ENCODE measurements at regions not wholly inside any gene's neighbourhood (a gene's known extent, or its start where the extent isn't known, plus 50 kb on each side); places are given as distances from the start of the nearest gene placed in this dataset.
"Not testable (repeated sequence)": the region's sequence is repeated elsewhere in the genome, so short reads cannot be mapped to it uniquely, and the experiment has no call there.

GRCh38 chr7:131808736-131809135 is 252.3 kb upstream of the PODXL start:
- Histone ChIP-seq H3K4me3 (ENCODE audit: low read length) (no peak overlapping the region), H3K79me2 (ENCODE audit: low read length) (no peaks in the 10 kb centered on the region), H4K20me1 (ENCODE audit: insufficient read depth, low read length) (no peaks in the 10 kb centered on the region), H3K27ac (ENCODE audit: low read length) (no peak overlapping the region), H2AFZ (ENCODE audit: low read depth, low read length) (no peak overlapping the region), H3K27me3 (ENCODE audit: low read depth, low read length) (peaks cover 30% of the 10 kb centered on the region; the same call in 1 of the 2 replicates), H3K9ac (ENCODE audit: low read length) (no peak overlapping the region), H3K36me3 (replicated peaks; ENCODE audit: low read depth, low read length) (no peaks in the 10 kb centered on the region), H3K4me2 (ENCODE audit: low read length) (no peak overlapping the region), H3K4me1 (ENCODE audit: low read length) (no peaks in the 10 kb centered on the region), H3K9me3 (ENCODE audit: insufficient read depth, low read length) (no peaks in the 10 kb centered on the region)
- TF ChIP-seq EZH2phosphoT487 (IDR thresholded peaks at IDR 0.05; ENCODE audit: low read depth) (no peak), CTCF (IDR thresholded peaks at IDR 0.05; ENCODE audit: low read depth, low read length) (no peak)

DNA sequence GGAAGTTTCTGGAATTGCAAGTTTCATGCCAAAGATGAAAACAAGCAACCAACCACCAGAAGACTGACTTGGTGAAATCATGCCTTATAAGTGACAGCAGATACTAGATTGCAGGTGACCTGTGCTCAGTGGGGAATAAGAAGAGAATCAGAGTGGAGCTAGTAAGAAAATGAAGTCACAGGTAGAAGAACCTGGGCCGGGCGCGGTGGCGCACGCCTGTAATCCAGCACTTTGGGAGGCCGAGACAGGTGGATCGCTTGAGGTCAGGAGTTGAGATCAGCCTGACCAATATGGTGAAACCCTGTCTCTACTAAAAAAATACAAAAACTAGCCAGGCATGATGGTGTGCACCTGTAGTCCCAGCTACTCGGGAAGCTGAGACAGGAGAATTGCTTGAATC is 251.7 kb upstream of the PODXL start:
- not testable (repeated sequence) for H3K79me2 ChIP-seq (ENCODE audit: low read length); H4K20me1 ChIP-seq (ENCODE audit: insufficient read depth, low read length); H3K4me3 ChIP-seq (ENCODE audit: low read length); H3K27ac ChIP-seq (ENCODE audit: low read length); H3K4me1 ChIP-seq (ENCODE audit: low read length); H3K9ac ChIP-seq (ENCODE audit: low read length); H3K4me2 ChIP-seq (ENCODE audit: low read length); H3K36me3 ChIP-seq (replicated peaks; ENCODE audit: low read depth, low read length); H3K9me3 ChIP-seq (ENCODE audit: insufficient read depth, low read length); H2AFZ ChIP-seq (ENCODE audit: low read depth, low read length)
- peaks cover 33% of the 10 kb centered on the region; the same call in 1 of the 2 replicates for H3K27me3 ChIP-seq (ENCODE audit: low read depth, low read length)

- Histone ChIP-seq H3K27me3 (ENCODE audit: low read depth, low read length) (peaks cover 21% of the 10 kb centered on the region), H3K9me3 (ENCODE audit: insufficient read depth, low read length) (no peaks in the 10 kb centered on the region), H3K4me2 (ENCODE audit: low read length) (no peak overlapping the region), H3K36me3 (replicated peaks; ENCODE audit: low read depth, low read length) (no peaks in the 10 kb centered on the region), H4K20me1 (ENCODE audit: insufficient read depth, low read length) (no peaks in the 10 kb centered on the region), H2AFZ (ENCODE audit: low read depth, low read length) (no peak overlapping the region), H3K4me1 (ENCODE audit: low read length) (no peaks in the 10 kb centered on the region), H3K9ac (ENCODE audit: low read length) (no peak overlapping the region), H3K79me2 (ENCODE audit: low read length) (no peaks in the 10 kb centered on the region), H3K27ac (ENCODE audit: low read length) (no peak overlapping the region), H3K4me3 (ENCODE audit: low read length) (no peak overlapping the region)
- TF ChIP-seq CTCF (IDR thresholded peaks at IDR 0.05; ENCODE audit: low read depth, low read length) (no peak), EZH2phosphoT487 (IDR thresholded peaks at IDR 0.05; ENCODE audit: low read depth) (no peak)
Observed at GRCh38 chr7:131803816-131804215, 247.4 kb upstream of the PODXL start.

DNA sequence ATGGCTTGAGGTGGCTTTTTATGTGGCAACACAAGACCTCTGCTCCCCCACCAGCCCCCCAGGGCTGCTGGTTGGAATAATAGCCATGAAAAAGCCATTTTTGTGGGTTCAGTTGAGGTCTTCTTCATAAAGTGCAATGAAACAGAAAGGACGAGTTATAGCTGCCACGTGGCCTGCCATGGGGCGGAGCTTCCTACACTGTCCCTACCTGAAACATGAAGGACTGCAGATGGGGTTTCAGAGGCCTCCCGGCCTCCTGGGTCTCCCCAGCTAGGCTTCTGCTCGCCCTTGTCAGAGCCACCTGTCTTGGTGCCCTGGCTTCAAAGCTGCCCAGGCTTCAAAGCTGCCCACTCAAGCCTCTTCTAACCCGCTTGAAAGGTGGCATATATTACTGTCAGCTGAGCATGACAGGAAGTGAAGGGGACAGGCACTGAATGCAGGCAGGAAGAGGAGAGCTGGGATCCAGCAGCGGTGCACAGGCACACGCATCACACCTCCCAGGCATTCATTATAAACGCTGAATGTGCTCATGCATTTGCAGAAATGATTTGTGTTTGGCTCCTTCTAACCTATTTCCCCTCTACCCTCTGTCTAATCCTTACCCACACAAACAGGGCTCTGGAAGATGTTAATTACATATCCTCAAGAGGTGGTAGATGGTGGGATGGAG is 245.9 kb upstream of the PODXL start:
- Histone ChIP-seq H4K20me1 (ENCODE audit: insufficient read depth, low read length) (no peaks in the 10 kb centered on the region), H3K27ac (ENCODE audit: low read length) (no peak overlapping the region), H3K4me2 (ENCODE audit: low read length) (no peak overlapping the region), H3K4me1 (ENCODE audit: low read length) (no peaks in the 10 kb centered on the region), H3K36me3 (replicated peaks; ENCODE audit: low read depth, low read length) (no peaks in the 10 kb centered on the region), H3K9me3 (ENCODE audit: insufficient read depth, low read length) (no peaks in the 10 kb centered on the region), H3K4me3 (ENCODE audit: low read length) (no peak overlapping the region), H3K27me3 (ENCODE audit: low read depth, low read length) (peaks cover 16% of the 10 kb centered on the region), H3K9ac (ENCODE audit: low read length) (no peak overlapping the region), H2AFZ (ENCODE audit: low read depth, low read length) (no peak overlapping the region), H3K79me2 (ENCODE audit: low read length) (no peaks in the 10 kb centered on the region)
- TF ChIP-seq EZH2phosphoT487 (IDR thresholded peaks at IDR 0.05; ENCODE audit: low read depth) (no peak), CTCF (IDR thresholded peaks at IDR 0.05; ENCODE audit: low read depth, low read length) (no peak)

Data from OCI-LY3 (cell line).